GM23248 (cell line): ENCODE measurements at regions not wholly inside any gene's neighbourhood (a gene's known extent, or its start where the extent isn't known, plus 50 kb on each side); places are given as distances from the start of the nearest gene placed in this dataset.
"Not testable (repeated sequence)": the region's sequence is repeated elsewhere in the genome, so short reads cannot be mapped to it uniquely, and the experiment has no call there.

Source experiments
- DNase-seq: peaks from one replicate; pipeline ENCODE4 v3.0.0-alpha.2; 2015
- H2AFZ ChIP-seq: fragments of 200-600 bp; sonication (generic); 2 replicates; pipeline ENCODE4 v1.6.1; 2016; ENCODE audit warnings: antibody characterized with exemption
- H3F3A ChIP-seq: fragments of 200-600 bp; sonication (generic); 2 replicates; pipeline ENCODE4 v1.6.1; 2016; ENCODE audit warnings: mild to moderate bottlenecking, antibody characterized with exemption, mixed run types; ENCODE audit not compliant: insufficient read depth
- H3K27ac ChIP-seq: fragments of 200-600 bp; sonication (generic); 2 replicates; pipeline ENCODE4 v1.5.1; 2016; ENCODE audit warnings: mild to moderate bottlenecking
- H3K27me3 ChIP-seq: fragments of 200-600 bp; sonication (generic); replicated peaks from 2 replicates; pipeline ENCODE4 v1.6.1; 2016; ENCODE audit warnings: mild to moderate bottlenecking; ENCODE audit not compliant: insufficient read depth
- H3K36me3 ChIP-seq: fragments of 200-600 bp; sonication (generic); 2 replicates; pipeline ENCODE4 v1.6.1; 2016; ENCODE audit warnings: low read depth, mild to moderate bottlenecking
- H3K4me1 ChIP-seq: fragments of 200-600 bp; sonication (generic); 2 replicates; pipeline ENCODE4 v1.6.1; 2016; ENCODE audit warnings: mild to moderate bottlenecking; ENCODE audit not compliant: insufficient read depth
- H3K4me2 ChIP-seq: fragments of 200-600 bp; sonication (generic); one replicate; pipeline ENCODE4 v1.6.1; 2016; ENCODE audit warnings: mild to moderate bottlenecking; ENCODE audit not compliant: unreplicated experiment
- H3K4me3 ChIP-seq: fragments of 200-600 bp; sonication (generic); 2 replicates; pipeline ENCODE4 v1.5.1; 2016; ENCODE audit warnings: mild to moderate bottlenecking
- H3K79me2 ChIP-seq: fragments of 200-600 bp; sonication (generic); 2 replicates; pipeline ENCODE4 v1.6.1; 2016; ENCODE audit warnings: mild to moderate bottlenecking; ENCODE audit not compliant: insufficient read depth
- H3K9ac ChIP-seq: fragments of 200-600 bp; sonication (generic); 2 replicates; pipeline ENCODE4 v1.6.1; 2016; ENCODE audit warnings: mild to moderate bottlenecking
- H3K9me2 ChIP-seq: fragments of 200-600 bp; sonication (generic); 2 replicates; pipeline ENCODE4 v1.6.1; 2016; ENCODE audit warnings: mixed run types, mild to moderate bottlenecking, moderate library complexity; ENCODE audit not compliant: insufficient read depth
- H3K9me3 ChIP-seq: fragments of 200-600 bp; sonication (generic); one replicate; pipeline ENCODE4 v1.6.1; 2017; ENCODE audit warnings: low read depth
- H4K20me1 ChIP-seq: fragments of 200-600 bp; sonication (generic); 2 replicates; pipeline ENCODE4 v1.6.0; 2016; ENCODE audit not compliant: insufficient read depth
- EZH2 ChIP-seq: fragments of 200-600 bp; sonication (generic); IDR thresholded peaks from 2 replicates; pipeline ENCODE4 v1.6.1; 2018; ENCODE audit warnings: antibody characterized with exemption, mild to moderate bottlenecking; ENCODE audit not compliant: insufficient read depth, poor library complexity, severe bottlenecking
- EZH2phosphoT487 ChIP-seq: fragments of 200-600 bp; sonication (generic); IDR thresholded peaks from 2 replicates; pipeline ENCODE4 v1.6.1; 2018; ENCODE audit warnings: antibody characterized with exemption, moderate library complexity, mild to moderate bottlenecking, low read depth; ENCODE audit not compliant: insufficient read depth
- WGBS, 2 experiments: methylation state at CpG; one replicate each; pipeline ENCODE4 v1.1.6; 2015 to 2017; ENCODE audit warnings: low lambda C conversion rate in 2 of 2, low coverage in 1 of 2; ENCODE audit errors: missing lambda C conversion rate in 2 of 2; 5-methylcytosine and 5-hydroxymethylcytosine counted together
- in situ Hi-C: fragments of 300-500 bp; cut with MboI; formaldehyde crosslinking; loops from 2 replicates; pipeline ENCODE4 v1.15.0; 2020

- Histone ChIP-seq H3K4me3 (no peak overlapping the region), H3F3A (no peaks in the 10 kb centered on the region), H4K20me1 (no peaks in the 10 kb centered on the region), H3K9ac (no peak overlapping the region), H3K9me3 (no peaks in the 10 kb centered on the region), H3K9me2 (no peaks in the 10 kb centered on the region), H3K27me3 (no peaks in the 10 kb centered on the region), H3K27ac (no peak overlapping the region), H3K4me2 (no peak overlapping the region), H3K4me1 (no peaks in the 10 kb centered on the region), H3K79me2 (no peaks in the 10 kb centered on the region), H3K36me3 (no peaks in the 10 kb centered on the region), H2AFZ (no peak overlapping the region)
- DNase-seq = no peak
- 36 to 49% methylated on average over 7 to 8 of the region's 8 CpGs for WGBS, 2 experiments
- in situ Hi-C loops = no loop called here
- TF ChIP-seq EZH2phosphoT487 (no peak), EZH2 (no peak)
These were observed 255.8 kb downstream of the SOX3 start for GRCh38 chrX:140249088-140249487.

DNA sequence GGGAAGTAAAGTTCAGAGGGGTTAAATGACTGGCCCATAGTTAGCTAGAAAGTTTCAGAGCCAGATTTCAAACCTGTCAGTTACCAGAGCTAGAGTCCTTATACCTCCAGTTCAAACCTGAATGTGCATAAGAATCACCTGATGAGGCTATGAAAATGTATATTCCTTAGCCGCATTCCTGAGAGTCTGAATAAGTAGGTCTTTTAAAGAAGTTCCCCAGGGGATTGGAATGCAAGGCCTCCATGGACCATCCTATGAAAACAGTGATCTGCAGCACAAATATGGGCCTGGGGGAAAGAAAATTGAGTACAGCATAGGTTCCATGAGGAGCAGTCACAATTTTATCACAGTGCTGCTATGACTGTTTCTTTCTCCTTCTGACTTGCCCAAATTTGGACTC lies 263.9 kb upstream of the CXorf66 start:
- Histone ChIP-seq H3K27me3 (no peaks in the 10 kb centered on the region), H3K9ac (no peak overlapping the region), H3K9me3 (no peaks in the 10 kb centered on the region), H3K27ac (no peak overlapping the region), H3K4me1 (no peaks in the 10 kb centered on the region), H3K9me2 (no peaks in the 10 kb centered on the region), H2AFZ (no peak overlapping the region), H3F3A (no peaks in the 10 kb centered on the region), H3K36me3 (no peaks in the 10 kb centered on the region), H3K4me2 (no peak overlapping the region), H4K20me1 (no peaks in the 10 kb centered on the region), H3K4me3 (no peak overlapping the region), H3K79me2 (no peaks in the 10 kb centered on the region)
- in situ Hi-C loops = no loop called here
- no peak for DNase-seq
- WGBS, 2 experiments = 79 to 94% methylated on average over 1 of the region's 1 CpG
- TF ChIP-seq EZH2 = no peak
- TF ChIP-seq EZH2phosphoT487 = no peak

DNA sequence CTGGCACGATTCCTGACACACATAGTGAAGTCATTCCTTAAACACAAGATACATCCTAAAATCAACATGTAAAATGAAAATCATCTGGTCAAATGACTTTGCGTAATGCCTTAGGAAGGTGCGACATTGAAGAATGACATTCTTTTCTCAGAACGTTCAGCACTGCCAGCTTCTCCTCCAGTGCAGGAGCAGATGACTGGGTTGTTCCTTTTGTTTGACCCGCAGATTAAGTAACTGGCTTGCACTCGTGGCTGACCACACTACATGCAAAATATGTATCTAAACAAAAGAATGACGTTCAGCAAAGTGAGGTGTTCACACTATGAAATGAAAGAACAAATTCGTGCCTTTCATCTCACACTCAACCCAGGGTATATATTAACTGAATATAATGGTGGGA lies 260.7 kb upstream of the CXorf66 start:
- DNase-seq, H3F3A ChIP-seq, H3K9ac ChIP-seq, H3K27me3 ChIP-seq, H3K9me2 ChIP-seq, H3K36me3 ChIP-seq, H3K9me3 ChIP-seq, H3K4me3 ChIP-seq, H2AFZ ChIP-seq, H3K79me2 ChIP-seq, H3K27ac ChIP-seq, H4K20me1 ChIP-seq, H3K4me1 ChIP-seq, H3K4me2 ChIP-seq, in situ Hi-C loops: not testable (repeated sequence)
- WGBS, 2 experiments = 37 to 41% methylated on average over 8 of the region's 8 CpGs

DNA sequence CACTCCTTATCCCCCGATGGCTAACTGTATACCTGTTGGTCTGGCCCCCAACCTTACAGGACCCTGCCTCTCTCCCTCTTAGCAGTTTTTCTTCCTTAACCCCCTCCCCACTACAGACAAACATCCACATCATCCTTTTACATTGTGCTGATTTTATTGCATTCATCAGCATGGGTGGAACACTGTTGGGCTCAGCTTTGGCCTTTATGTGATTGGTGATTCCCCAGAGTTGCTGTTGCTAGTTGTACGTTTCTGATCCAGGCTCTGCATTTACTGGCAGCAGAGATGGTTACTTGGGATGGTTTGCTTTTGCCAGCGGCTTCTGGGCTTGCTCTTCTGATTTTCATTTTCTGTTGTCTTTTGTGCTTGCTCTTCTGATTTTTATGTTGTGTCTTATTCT lies 250.6 kb upstream of the CXorf66 start:
- H3K9me2 ChIP-seq, H3K36me3 ChIP-seq, H4K20me1 ChIP-seq, H3K9ac ChIP-seq, H2AFZ ChIP-seq, H3F3A ChIP-seq, H3K27me3 ChIP-seq, H3K9me3 ChIP-seq, DNase-seq, H3K4me1 ChIP-seq, H3K27ac ChIP-seq, H3K4me2 ChIP-seq, in situ Hi-C loops, H3K79me2 ChIP-seq, H3K4me3 ChIP-seq: not testable (repeated sequence)
- 11 to 13% methylated on average over 2 of the region's 3 CpGs for WGBS, 2 experiments

DNA sequence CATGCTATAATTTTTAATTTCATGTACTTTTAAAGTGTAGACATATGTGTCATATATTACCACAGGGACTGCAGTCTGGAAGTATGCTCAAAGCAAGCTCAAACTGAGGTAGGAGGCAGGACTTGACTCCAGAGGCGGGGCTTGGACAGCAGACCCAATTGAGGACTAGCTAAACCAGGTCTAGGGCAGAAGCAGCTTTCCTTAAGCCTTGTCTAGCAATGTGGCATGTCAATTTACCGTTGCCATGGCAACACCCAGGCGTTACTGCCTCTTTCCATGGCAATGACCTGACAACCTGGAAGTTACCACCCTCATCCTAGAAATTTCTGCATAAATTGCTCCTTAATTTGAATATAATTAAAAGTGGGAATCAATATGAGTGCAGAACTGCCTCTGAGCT lies 249.2 kb upstream of the CXorf66 start:
- H3K4me2 ChIP-seq, H4K20me1 ChIP-seq, H3K36me3 ChIP-seq, H2AFZ ChIP-seq, H3K4me1 ChIP-seq, H3K27ac ChIP-seq, in situ Hi-C loops, H3K9me3 ChIP-seq, DNase-seq, H3K79me2 ChIP-seq, H3K4me3 ChIP-seq, H3K27me3 ChIP-seq, H3F3A ChIP-seq, H3K9me2 ChIP-seq, H3K9ac ChIP-seq: not testable (repeated sequence)
- WGBS, 2 experiments = 22 to 45% methylated on average over 2 of the region's 3 CpGs
